ENCODE measurements at regions not wholly inside any gene's neighbourhood (a gene's known extent, or its start where the extent isn't known, plus 50 kb on each side); places are given as distances from the start of the nearest gene placed in this dataset.
A peak's percentile ranks its signal among the peaks of the same experiment; 100 is the strongest.
"Not testable (repeated sequence)": the region's sequence is repeated elsewhere in the genome, so short reads cannot be mapped to it uniquely, and the experiment has no call there.

DNA sequence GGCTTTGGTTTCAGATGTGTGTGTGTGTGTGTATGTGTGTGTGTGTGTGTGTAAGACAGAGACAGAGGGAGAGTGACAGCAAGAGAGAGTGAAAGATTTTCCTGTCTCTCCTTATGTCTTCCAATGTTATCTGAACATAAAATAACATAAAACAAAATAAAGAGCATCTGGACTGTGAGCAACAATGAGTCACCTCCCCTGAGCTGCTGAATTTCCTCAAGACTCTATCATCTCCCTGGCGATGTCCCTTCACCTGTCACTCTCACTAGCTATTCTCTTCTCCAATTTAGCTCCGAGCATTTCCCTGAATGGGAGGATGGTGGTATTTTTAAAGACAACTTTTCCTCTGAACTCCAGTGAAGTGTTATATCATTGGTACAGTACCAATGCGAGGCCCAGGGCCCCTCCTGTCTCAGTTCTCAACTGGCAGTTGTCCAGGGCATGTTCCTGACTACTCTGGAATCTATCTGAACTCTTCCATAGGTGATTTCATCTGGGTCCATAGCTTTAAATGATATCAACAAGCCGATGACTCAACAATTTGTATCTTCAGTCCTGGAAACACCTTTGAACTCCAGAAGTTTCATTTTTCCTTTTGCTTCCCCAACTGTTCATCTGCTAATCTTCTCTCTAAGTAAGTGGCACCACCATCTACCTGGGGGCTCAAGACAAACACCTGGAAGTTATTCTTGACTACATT, 195.0 kb upstream of the CLNK start:
- no peak for DNase-seq

DNA sequence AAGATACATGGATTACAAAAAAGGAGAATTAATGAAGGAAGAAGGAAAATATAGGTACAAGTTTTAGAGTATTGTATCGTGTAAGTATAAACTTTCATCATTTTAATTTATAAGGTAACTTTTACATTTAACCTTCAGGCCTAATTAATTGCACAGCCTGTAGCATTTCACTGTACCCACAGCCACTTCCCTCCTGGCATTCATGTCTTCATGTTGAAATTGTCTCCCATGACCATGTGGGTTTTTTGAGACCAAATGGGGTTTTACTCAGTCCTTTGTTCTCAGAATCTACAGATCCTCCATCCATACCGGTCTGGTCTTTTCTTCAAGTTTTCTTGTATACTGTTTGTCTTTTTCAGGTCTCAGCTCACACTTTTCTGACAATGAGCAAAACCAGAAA, 194.3 kb upstream of the CLNK start:
- DNase-seq, result no peak

DNA sequence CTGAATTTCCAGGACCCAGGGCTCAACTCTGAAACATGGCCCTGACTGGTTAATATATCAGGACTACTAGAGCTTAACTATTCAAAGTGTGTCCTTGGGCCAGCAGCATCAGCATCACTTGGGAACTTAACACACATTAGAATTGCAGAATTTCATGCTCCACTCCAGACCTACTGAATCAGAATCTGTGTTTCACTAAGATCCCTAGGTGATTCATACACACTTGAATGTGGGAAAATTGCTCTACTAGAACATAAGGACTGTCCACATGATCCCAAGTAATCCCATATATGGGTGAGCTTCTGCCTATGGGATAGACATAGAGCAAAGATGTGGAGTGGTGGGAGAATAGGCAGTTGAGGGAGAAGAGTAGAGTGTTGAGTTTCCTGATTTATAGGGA, 192.5 kb upstream of the CLNK start:
- DNase-seq, result no peak

DNA sequence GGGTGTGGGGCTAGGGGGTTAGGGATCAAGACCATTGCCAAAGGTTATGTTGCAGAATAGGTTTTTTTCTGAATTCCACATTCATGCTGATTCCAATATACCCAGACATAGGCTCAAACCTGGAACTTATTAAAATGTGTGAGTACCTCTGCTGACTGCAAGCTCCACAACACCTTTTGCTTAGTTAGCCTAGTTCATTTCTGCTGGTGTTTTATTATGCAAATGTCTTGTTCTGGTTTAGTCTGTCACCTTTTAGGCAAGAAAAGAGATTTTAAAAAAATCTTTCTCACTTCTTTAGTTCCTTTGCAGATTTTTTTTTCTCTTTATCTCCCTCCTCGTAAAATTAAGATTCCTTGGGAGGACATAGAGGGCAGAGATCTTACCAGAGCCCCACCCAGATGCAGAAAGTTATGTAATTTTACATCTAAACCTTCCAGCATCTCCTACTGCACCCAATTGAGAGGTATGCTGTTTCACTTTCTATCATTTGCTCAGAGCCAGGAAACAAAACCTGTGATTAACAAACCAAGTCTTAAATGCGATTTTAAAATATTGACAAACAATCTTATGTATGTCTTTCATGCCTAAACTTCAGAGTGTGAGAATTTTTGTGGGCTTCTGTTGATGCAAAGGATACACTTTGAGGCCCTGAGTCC, 190.7 kb upstream of the CLNK start:
- no peak for DNase-seq

DNA sequence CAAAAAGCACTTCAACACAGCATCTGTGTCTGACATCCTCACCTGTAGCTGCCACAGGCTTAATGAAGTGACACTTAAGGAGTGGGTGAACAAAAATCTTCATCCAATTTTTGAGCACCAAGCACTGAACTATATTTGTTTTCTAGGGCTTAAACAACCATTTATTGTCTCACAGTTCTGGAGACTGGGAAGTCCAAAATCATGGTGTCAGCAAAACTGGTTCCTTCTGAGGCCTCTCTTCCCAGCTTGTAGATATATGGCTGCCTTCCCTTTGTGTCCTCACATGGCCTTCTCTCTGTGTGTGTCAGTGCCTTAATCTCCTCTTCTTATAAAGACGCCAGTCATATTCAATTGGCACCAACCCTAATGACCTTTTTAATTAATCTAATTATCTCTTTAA, 189.2 kb upstream of the CLNK start:
- no peak for DNase-seq

DNA sequence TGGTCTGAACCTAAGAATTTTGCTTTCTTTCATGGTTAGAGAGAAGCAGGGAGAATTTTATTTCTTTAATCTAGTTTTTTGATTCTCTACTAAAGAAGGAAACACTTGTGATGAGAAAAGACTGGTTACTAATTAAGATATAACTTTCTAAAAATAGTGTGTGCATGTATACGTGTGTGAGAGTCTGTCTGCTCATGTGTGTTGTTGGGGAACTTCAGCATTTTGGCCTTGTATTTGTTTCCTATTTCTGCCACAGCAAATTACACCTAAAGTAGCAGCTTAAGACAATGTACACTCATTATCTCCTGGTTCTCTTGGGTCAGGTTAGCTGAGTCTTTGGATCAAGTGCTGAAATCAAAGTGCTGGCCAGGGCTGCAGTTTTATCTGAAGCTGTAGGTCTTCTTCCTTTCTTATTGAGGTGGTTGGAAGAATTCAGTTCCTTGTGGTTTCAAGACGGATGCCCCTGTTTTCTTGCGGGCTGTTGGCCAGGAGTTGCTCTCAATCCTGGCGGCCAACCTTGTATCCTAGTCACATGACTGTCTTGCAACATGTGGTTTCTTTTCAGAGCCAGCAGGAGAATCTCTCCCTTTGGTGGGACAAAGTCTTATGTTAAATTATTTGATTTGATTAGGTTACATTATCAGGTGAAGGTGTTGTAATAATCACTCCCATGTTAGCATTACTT, 188.4 kb upstream of the CLNK start:
- DNase-seq, result no peak

DNA sequence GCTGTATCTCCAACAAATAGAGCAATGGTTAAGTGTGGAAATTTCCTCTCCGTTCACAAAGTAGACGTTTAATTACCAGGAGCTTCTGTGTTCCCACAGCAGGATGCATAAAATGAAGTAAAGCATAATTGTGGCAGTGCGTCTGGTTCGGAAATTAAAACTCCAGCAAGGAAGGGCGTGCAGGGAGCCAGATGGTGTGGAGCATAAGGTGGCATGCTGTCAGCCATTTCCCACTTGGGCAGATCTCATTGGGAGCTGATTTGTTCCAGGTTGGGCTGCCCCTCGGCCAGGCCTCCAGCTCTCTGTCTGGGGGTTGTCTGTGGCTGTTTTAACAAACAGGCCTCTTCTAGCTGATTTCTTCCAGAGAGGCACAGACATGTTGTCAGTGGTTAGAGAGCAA, 182.1 kb upstream of the CLNK start:
- DNase-seq, result peak; percentile 95

DNA sequence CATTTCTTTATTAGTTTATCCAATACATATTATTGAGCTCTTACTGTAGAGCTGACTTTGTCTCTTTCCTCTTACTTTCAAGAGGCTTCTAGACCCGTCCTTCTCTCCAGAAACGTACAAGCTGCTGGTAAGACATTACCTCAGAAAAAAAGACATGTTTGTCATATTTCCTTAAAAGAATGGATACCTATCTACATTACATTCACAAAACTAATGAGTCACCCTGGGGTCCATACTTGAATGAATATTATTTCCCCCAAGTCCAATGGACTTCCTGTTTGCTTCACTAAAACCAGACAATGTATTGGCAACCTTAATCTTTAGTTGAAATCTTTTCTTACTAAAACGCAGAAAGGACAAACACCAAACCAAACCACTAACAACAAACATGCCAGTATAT, 176.5 kb upstream of the CLNK start:
- no peak for DNase-seq

DNA sequence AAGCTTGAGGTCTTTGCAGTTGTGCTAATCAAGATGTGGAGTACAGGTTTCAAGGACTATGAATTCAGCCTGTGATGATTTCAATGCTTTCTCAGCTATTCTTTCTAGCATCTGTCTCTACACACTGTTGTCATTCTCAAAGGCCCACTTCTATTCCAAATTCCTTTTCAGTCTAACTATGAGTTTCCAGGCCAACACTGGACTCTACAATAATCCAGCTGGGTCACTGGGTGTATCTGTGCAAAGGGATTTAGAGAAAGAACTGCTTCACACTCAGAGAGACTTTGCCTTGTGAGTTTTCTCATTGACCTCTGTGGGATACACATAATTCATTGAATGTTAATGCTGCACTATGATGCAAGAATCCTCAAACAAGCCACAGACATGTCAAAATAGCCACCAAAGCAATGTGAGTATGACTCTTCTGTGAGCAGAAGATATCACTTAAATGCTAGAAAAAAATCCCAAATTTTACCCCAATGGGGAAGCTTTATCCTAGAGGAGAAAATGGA, 171.8 kb upstream of the CLNK start:
- DNase-seq, result no peak

DNA sequence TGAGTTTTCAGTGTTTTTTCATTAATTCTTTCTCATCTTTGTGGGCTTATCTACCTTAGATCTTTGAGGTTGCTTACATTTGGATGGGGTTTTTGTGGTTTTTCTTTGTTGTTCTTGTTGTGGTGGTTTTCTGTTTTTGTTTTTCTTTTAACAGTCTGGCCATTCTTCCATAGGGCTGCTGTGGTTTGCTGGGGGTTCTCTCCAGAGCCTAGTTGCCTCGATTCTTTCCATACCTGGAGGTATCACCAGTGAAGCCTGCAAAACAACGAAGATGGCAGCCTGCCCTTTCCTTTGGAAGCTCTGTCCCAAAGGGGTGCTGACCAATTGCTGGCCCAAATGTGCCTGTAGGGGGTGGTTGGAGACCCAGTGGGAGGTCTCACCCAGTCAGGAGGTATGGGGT, 168.6 kb upstream of the CLNK start:
- DNase-seq, result no peak

DNA sequence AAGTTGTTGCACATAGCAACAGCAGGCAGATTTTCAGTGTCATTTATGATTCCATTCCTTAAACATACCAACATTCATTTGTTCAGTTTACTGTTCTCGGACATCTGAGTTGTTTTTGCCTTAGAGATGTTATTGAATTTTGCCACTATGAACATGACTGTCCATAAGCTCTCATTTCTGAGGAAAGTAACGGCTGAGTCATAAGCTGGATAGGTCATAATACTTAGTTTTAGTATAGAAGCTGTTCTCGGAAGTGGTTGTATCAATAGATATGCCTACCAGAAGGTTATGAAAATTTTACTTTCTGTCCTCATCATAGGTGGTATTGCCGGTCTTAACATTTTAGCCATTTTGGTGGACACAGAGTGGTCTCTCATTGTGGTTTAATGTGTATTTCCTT, 157.1 kb upstream of the CLNK start:
- DNase-seq, result no peak

DNA sequence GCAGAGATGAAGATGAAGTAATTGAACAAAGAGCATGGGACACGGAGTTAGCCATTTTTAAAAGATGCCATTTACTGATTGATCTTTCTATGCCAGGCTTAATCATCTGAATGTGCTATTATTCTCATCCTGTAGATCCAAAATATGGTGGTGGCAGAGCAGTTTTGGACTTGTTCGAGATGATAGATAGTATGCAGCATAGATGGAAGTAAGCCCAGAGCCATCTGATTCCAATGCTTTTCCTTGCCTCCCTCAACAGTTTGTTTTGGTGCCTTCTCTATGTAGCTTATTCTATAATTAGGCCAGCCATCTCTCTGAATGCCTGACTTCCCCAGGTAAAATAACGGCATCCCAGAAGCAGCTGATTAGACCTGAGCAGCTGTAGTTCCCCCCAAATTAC, 152.6 kb upstream of the CLNK start:
- no peak for DNase-seq

DNA sequence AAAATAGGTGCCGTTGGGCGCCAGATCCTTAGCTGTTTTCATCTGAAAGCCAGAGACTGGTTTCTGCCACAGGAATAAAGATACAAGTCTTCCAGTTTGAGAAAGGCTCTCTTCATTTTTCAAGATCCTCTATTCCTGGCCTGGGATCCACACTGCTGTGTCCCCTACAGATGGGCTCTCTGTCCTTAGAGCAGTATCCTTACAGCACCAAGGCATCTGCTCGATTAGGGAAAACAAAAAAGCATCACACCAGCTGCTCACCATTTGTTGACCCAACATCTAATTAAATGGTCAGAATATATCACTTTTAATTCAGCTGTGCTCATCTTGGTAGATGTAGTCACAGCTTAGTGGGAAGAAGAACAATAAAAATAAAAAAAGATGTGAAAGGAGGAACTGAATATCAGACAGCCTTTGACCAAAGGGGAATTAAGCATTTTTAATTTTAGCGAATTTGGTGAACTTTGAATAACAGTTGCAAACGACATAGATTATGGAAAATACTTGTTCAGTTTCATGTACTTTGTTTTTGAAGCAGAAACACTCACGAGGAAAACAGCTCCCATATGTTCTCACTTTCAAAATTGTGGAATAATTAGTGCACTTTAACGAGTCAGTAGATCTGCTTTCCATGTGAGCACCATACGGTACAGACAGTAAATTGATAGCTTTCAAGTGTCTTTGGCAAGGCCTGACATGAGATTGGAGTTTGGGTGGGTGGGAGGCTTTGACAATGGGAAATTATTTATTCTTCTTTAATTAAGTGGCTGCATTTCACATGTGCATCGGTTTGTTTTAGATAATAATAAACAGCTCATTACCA, 148.4 kb upstream of the CLNK start:
- DNase-seq, result peak; percentile 90

DNA sequence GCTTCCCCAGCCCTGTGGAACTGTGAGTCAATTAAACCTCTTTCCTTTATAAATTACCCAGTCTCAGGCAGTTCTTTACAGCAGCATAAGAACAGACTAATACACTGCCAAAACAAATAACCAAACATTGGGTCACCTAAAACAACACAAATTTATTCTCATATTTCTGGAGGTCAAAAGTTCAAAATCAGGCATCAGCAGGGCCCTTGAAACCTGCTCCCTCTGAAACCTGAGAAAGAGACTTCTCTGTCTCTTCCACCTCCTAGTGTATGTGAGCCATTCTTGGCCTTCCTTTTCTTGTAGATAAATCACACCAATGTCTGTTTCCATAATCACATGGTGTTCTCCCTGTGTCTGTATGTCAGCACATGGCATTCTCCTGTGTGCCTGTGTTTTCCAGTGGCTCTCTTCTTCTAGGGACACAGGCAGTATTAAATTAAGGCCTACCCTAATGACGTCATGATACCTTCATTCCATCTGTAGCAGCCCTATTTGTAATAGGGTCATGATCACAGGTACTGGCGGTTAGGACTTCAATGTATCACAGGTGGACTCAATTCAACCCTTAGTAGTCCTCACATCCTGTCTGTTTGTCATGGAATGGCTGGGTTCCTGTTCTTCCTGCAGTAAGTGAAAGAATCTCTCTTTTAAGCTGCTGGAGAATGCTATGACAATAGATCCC, 147.3 kb upstream of the CLNK start:
- no peak for DNase-seq

DNA sequence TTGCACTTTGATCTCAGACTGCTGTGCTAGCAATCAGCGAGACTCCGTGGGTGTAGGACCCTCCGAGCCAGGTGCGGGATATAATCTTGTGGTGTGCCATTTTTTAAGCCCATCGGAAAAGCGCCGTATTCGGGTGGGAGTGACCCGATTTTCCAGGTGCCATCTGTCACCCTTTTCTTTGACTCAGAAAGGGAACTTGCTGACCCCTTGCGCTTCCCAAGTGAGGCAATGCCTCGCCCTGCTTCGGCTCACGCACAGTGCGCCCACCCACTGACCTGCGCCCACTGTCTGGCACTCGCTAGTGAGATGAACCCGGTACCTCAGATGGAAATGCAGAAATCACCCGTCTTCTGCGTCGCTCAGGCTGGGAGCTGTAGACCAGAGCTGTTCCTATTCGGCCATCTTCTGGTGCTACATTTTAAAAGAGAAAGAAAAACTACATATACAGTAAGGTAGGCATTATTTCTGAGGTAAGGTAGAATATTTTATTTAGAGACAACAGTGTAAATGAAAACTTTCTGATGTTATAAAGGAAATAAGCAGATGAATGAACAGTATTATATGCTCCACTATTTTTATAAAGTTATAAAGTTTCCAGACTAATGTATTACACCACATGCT, 144.5 kb upstream of the CLNK start:
- DNase-seq, result not testable (repeated sequence)

DNA sequence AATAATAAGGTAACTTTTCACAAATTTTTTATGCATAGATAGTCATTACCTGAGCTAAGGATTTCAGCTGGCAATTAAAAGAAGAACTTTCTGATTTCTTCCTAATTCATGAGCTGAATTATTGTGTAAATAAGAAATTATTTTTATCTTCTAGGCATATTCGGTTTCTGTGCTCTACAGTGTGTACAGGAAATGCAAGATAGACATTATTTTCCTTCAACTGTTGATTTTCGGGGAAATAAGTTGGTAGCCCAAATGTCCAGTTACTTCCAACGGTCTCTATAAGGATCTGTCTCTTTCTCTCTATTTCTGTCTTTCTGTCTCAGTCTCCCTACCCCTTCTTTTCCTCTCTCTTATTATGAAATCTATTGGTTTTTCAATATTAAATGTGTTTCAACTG, 137.3 kb upstream of the CLNK start:
- DNase-seq, result no peak

DNA sequence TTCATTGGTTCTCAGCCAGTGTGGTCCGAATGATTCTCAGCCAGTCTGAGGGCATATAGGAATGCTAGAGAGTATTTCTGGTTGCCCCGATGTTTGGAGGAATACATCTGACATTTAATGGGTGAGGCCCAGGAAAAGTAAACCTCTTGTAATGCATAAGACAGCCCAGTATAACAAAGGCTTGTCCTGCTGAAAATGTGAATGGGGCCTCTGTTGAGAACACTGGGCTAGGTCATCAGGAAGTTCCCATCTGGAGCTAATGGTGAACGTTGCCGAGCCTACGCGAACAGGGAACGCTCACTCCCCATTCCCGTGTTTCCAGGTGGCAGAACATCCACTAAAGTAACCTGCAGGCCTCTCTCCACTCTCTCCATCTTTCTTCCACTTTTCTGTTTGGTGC, 132.0 kb upstream of the CLNK start:
- DNase-seq, result no peak

DNA sequence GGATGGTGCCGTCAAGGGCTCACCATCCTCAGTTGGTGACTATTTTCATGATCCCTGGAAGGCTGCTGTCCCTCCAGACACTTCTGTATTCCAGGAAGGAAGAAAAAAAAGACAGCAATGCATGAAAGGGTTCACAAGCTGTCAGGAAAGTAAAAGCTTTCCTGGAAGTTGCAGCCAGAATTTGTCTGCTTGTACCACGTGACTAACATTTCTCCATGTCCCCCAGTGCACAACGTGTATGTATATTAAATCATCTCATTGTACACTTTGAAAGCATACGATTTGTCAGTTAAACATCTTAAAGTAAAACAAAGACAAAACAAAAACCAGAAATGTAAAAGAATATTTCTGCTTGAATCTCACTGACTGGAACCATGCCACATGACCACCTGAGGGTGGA, 127.4 kb upstream of the CLNK start:
- DNase-seq, result peak; percentile 43

DNA sequence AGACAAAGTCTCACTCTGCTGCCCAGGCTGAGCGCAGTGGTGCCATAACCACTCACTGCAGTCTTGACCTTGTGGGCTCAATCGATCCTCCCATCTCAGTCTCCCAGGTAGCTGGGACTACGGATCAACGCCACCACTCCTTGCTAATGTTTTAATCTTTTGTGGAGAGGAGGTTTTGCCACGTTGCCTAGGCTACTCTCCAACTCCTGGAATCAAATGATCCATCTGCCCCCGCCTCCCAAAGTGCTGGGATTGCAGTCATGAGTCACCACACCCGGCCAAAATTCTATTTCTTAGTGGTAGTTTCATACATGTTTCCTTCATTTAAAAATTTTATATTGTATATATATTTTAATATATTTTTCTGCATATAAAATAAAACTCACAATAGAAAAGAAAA, 125.8 kb upstream of the CLNK start:
- no peak for DNase-seq

DNA sequence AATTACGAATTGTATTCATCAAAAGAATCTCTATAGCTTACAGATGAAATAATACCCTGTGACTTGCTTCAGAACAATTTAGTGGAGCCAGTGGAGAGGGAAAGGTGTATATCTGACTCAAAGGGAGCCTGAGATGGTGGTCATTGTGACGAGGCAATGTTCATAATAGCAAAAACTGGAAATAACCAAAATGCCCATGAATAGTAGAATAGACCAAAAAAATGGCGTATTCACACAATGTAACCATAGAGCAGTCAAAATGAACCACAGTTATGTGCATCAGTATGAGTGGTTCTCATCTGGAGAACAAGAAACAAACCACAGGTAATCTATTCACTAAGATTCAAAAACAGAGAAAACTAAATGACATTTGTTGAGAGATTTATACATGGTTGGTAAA, 125.3 kb upstream of the CLNK start:
- DNase-seq, result no peak

DNA sequence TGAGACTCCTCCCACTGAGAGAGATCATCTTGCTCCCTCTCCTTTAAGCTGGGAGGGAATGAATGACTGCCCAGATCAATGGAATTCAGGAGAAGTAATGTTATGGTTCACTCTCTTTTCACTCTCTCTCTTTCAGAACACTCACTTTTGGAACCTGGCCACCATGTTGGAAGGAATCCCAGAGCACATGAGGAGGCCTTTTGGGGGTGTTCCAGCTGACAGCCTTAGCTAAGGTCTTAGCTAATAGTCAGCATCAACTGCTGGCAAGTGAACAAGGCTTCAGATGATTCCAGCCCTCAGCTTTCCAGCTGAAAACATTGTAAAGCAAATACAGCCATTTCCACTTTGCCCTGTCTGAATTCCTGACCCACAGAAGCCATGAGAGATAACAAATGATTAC, 124.0 kb upstream of the CLNK start:
- peak; percentile 45 for DNase-seq

DNA sequence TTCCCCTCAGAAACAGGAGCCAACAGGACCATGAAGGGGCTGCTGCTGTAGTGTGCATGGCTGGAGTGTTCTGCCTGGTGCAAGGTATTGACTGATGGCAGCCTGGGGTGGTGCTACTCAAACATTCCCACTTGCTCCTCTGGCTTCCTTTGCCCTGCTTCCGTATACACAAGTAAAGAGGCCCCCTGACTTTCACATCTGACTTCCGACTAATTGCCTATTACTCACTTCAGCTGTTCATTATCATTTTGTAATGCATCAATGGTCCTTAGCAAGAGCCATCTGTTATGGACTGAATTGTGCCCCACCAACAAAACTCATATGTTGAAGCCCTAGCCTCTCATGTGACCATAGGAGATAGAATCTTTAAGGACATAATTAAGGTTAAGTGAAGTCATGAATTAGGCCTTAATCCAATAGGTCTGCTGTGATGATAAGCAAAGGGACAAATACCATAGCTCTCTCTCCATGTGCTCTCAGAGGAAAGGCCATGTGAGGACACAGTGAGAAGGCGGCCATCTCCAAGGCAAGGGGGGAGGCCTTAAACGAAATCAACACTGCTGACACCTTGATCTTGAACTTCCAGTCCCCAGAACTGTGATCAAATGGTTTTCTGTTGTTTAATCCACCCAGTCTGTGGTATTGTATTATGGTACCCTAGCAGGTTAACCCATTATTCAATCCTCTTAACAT, 122.5 kb upstream of the CLNK start:
- peak; percentile 87 for DNase-seq

Data from DMS 273 treated with DMSO at 0.1 percent for 48 hours (cell line).